GM23338 (cell line): ENCODE measurements at regions not wholly inside any gene's neighbourhood (a gene's known extent, or its start where the extent isn't known, plus 50 kb on each side); places are given as distances from the start of the nearest gene placed in this dataset.

Experiments used
- CTCF ChIP-seq, 2 experiments: fragments of 200-600 bp in 1 of 2; sonication (generic) in 1 of 2; conservative IDR thresholded peaks; 2 replicates each; pipeline versions ENCODE4 v1.5.1 to v1.6.1; 2016 to 2017; ENCODE audit warnings: antibody characterized with exemption in 2 of 2, low read depth in 2 of 2, mild to moderate bottlenecking in 2 of 2, moderate library complexity in 1 of 2
- EZH2phosphoT487 ChIP-seq: fragments of 200-600 bp; sonication (generic); IDR thresholded peaks from one replicate; pipeline ENCODE4 v1.8.1; 2018; ENCODE audit warnings: antibody characterized with exemption; ENCODE audit not compliant: unreplicated experiment
- ZNF114 ChIP-seq: fragments of 250-450 bp; sonication (Bioruptor Pico); IDR thresholded peaks from 2 replicates; pipeline ENCODE4 v1.5.0; 2020; ENCODE audit warnings: mild to moderate bottlenecking, moderate library complexity

- TF ChIP-seq ZNF114 (CRISPR knock-in tag) (no peak), CTCF (conservative IDR thresholded peaks at IDR 0.05; ENCODE audit: low read depth in 2 of 2) (no peak), EZH2phosphoT487 (no peak)
These were observed 1537.8 kb upstream of the ACO1 start for GRCh38 chr9:30846651-30847050.
